SK-N-DZ (cell line): ENCODE measurements at regions not wholly inside any gene's neighbourhood (a gene's known extent, or its start where the extent isn't known, plus 50 kb on each side); places are given as distances from the start of the nearest gene placed in this dataset.
"Not testable (repeated sequence)": the region's sequence is repeated elsewhere in the genome, so short reads cannot be mapped to it uniquely, and the experiment has no call there.

Experiments
- DNase-seq: peaks from one replicate; pipeline ENCODE4 v3.0.0-alpha.2; 2015; ENCODE audit warnings: low spot score

GRCh38 chr4:151559595-151559994 is 150.6 kb downstream of the FHIP1A start:
- DNase-seq = no peak

- no peak for DNase-seq
Measured at GRCh38 chr4:151561551-151562256, 152.7 kb downstream of the FHIP1A start.

- no peak for DNase-seq
Measured at GRCh38 chr4:151563194-151563593, 154.2 kb downstream of the FHIP1A start.

GRCh38 chr4:151564321-151564720 is 155.3 kb downstream of the FHIP1A start:
- DNase-seq = no peak

GRCh38 chr4:151565583-151565982 is 156.6 kb downstream of the FHIP1A start:
- no peak for DNase-seq

GRCh38 chr4:151566053-151566452 is 157.1 kb downstream of the FHIP1A start:
- DNase-seq = no peak

GRCh38 chr4:151567056-151567455 is 158.1 kb downstream of the FHIP1A start:
- no peak for DNase-seq

- no peak for DNase-seq
Measured at GRCh38 chr4:151568966-151569365, 160.0 kb downstream of the FHIP1A start.

- DNase-seq = peak; percentile 6
Measured at GRCh38 chr4:151569650-151570049, 160.7 kb downstream of the FHIP1A start.

- no peak for DNase-seq
Measured at GRCh38 chr4:151573474-151573873, 164.5 kb downstream of the FHIP1A start.

- DNase-seq = no peak
Measured at GRCh38 chr4:151573945-151574344, 165.0 kb downstream of the FHIP1A start.

GRCh38 chr4:151574968-151575367 is 166.0 kb downstream of the FHIP1A start:
- no peak for DNase-seq

GRCh38 chr4:151575646-151576045 is 166.7 kb downstream of the FHIP1A start:
- DNase-seq = no peak

- DNase-seq = no peak
Measured at GRCh38 chr4:151576627-151577026, 167.7 kb downstream of the FHIP1A start.

- peak; percentile 79 for DNase-seq
Measured at GRCh38 chr4:151581570-151581969, 172.6 kb downstream of the FHIP1A start.

- DNase-seq = no peak
Measured at GRCh38 chr4:151582098-151582497, 173.1 kb downstream of the FHIP1A start.

GRCh38 chr4:151583157-151583914 is 174.4 kb downstream of the FHIP1A start:
- DNase-seq = no peak

GRCh38 chr4:151584101-151584500 is 175.1 kb downstream of the FHIP1A start:
- DNase-seq = no peak

- DNase-seq = not testable (repeated sequence)
Measured at GRCh38 chr4:151595629-151596028, 165.2 kb downstream of the GATB start.

GRCh38 chr4:151597691-151598090 is 163.1 kb downstream of the GATB start:
- not testable (repeated sequence) for DNase-seq

GRCh38 chr4:151599863-151600262 is 160.9 kb downstream of the GATB start:
- no peak for DNase-seq

GRCh38 chr4:151600432-151600831 is 160.4 kb downstream of the GATB start:
- no peak for DNase-seq

- no peak for DNase-seq
Measured at GRCh38 chr4:151603377-151603776, 157.4 kb downstream of the GATB start.
